ENCODE measurements at regions not wholly inside any gene's neighbourhood (a gene's known extent, or its start where the extent isn't known, plus 50 kb on each side); places are given as distances from the start of the nearest gene placed in this dataset.

GRCh38 chr4:12778191-12778590 lies 705.9 kb downstream of the RAB28 start:
- no peak for TF ChIP-seq CTCF (conservative IDR thresholded peaks at IDR 0.05)
- TF ChIP-seq EZH2 (IDR thresholded peaks at IDR 0.05; ENCODE audit: low read depth) = no peak

Measured in PC-9 (cell line).